GM12864 (cell line): ENCODE measurements at regions not wholly inside any gene's neighbourhood (a gene's known extent, or its start where the extent isn't known, plus 50 kb on each side); places are given as distances from the start of the nearest gene placed in this dataset.

Experiments
- DNase-seq: peaks from one replicate; pipeline ENCODE4 v3.0.0-alpha.2; 2011; ENCODE audit warnings: low read depth
- H3K4me3 ChIP-seq: 2 replicates; pipeline ENCODE4 v1.5.1; 2011; ENCODE audit warnings: mild to moderate bottlenecking, low read depth, low read length, control low read depth
- TF ChIP-seq, protein P1 (sequence below): IDR thresholded peaks from 2 replicates; pipeline ENCODE4 v1.5.1; 2011; ENCODE audit warnings: low read depth, mild to moderate bottlenecking, moderate library complexity, low read length, control low read depth, inconsistent platforms; ENCODE audit errors: missing control alignments

DNA sequence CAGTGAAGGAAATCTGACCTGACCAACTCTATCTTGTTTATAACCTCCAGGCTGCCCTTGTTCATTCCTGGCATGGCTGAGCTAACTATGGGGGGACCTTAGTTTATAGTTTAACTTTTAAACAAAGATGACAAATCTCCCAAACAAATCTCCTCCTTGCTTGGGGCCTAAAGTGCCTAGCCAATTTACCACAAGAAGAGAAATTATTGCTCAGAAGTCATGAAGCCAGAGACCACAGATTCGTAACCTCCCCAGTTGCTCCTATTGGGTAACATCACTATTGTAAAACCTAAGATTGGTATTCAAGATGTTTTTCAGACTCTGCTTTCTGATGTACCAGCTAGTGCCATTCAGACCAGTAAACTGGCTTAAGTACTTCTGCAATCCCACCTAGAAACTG, 649.4 kb upstream of the SLC8A1 start:
- TF ChIP-seq, protein P1, sequence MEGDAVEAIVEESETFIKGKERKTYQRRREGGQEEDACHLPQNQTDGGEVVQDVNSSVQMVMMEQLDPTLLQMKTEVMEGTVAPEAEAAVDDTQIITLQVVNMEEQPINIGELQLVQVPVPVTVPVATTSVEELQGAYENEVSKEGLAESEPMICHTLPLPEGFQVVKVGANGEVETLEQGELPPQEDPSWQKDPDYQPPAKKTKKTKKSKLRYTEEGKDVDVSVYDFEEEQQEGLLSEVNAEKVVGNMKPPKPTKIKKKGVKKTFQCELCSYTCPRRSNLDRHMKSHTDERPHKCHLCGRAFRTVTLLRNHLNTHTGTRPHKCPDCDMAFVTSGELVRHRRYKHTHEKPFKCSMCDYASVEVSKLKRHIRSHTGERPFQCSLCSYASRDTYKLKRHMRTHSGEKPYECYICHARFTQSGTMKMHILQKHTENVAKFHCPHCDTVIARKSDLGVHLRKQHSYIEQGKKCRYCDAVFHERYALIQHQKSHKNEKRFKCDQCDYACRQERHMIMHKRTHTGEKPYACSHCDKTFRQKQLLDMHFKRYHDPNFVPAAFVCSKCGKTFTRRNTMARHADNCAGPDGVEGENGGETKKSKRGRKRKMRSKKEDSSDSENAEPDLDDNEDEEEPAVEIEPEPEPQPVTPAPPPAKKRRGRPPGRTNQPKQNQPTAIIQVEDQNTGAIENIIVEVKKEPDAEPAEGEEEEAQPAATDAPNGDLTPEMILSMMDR = no peak
- no peak overlapping the region for H3K4me3 ChIP-seq
- DNase-seq = no peak

DNA sequence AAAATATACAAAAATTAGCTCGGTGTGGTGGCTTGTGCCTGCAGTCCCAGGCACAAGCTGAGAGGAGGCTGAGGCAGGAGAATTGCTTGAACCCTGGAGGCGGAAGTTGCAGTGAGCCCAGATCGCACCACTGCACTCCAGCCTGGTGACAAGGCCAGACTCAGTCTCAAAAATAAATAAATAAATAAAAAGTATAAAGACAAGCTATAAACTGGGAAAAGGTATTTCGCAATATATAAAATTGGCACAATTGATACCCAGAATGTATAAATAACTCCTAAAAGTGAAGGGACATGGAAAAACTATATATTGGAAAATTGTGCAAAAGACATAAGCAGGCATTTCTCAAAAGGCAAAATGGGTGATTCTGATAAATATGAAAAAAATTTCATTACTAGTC, 657.9 kb upstream of the SLC8A1 start:
- TF ChIP-seq, protein P1 = no peak
- no peak for DNase-seq
- no peak overlapping the region for H3K4me3 ChIP-seq

DNA sequence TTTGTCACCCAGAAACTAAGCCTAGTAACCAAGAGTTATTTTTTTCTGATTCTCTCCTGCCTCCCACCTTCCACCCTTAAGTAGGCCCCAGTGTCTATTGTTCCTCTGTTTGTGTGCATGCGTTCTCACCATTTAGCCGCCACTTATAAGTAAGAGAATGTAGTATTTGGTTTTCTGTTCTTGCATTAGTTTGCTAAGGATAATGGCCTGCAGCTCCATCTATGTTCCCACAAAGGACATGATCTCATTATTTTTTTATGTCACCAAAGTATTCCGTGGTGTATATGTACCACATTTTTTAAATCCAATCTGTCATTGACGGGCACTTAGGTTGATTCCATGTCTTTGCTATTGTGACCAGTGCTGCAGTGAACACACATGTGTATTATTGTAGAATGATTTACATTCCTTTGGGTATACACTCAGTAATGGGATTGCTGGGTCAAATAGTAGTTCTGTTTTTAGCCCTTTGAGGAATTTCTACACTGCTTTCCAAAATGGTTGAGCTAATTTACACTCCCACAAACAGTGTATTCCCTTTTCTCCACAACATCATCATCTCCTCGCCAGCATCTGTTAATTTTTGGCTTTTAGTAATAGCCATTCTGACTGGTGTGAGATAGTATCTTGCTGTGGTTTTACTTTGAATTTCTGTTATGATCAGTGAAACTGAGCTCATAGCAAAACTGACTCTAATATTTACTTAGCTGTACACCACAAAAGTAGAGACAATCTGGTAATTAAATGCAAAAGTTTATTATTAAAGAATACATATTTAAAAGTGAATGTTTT, 660.1 kb upstream of the SLC8A1 start:
- TF ChIP-seq, protein P1 = no peak
- no peak for DNase-seq
- H3K4me3 ChIP-seq = no peak overlapping the region

DNA sequence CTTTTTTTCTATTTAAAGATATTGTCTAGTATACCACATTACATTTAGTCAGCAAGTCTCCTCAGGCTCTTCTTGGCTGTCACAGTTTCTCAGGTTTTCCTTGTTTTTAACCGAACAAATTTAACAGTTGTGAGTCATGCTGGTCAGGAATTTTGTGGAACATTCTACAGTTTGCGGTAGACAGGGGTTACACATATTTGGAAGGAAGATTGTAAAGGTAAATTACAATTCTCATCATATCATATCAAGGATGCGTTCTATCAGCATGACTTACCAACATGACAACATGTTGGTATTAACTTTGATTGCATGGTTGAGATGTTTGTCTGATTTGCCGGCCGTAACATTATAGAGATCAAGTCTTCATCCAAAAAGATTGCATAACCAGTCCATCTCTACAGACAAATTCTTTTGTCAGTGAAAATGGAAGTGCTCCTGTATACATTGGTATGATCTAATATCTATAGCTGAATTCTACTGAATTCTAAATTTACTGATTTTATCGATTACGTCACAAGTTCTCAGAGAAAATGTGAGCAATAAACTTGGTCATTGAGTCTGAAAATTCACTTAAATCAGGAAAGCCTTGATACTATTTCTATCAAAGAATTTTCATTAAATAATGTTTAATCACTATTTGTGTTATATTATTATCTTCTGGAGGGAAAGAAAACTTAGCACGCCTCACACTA, 664.4 kb upstream of the SLC8A1 start:
- no peak overlapping the region for H3K4me3 ChIP-seq
- TF ChIP-seq, protein P1 = no peak
- DNase-seq = no peak

DNA sequence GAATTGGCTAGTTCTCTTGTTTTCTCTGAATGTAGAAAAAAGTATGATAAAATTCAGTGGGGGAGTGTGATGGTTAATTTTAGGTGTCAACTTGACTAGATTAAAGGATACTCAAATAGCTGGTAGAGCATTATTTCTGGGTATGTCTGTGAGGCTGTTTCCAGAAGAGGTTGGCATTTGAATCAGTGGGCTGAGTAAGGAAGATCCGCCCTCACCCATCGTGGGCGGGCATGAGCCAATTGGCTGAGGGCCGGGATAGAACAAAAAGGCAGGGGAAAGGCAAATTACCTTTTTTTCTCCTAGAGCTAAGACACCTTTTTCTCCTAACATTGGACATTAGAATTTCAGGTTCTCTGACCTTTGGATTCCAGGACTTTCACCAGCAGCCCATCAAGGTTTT, 667.6 kb upstream of the SLC8A1 start:
- TF ChIP-seq, protein P1 = no peak
- H3K4me3 ChIP-seq = no peak overlapping the region
- no peak for DNase-seq

DNA sequence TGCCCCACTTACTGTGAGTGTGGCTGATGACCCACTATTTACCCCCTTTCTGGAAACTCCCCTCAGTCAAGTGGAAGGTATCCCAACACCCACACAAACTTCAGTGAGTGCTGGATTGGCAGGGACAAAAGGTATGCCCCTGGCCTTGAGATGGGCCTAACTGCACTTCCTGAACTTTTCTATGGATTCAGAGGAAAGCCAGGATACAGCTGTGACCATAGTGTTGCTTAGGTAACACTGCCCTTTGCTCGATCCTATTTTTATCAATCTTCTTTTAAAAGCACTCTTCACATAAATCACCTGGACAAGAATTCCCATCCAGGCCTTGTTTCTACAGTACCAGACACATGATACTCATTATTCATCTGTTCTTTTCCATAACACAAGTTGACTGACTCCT, 671.5 kb upstream of the SLC8A1 start:
- no peak overlapping the region for H3K4me3 ChIP-seq
- no peak for DNase-seq
- TF ChIP-seq, protein P1 = no peak
